K562 (cell line): ENCODE measurements at regions not wholly inside any gene's neighbourhood (a gene's known extent, or its start where the extent isn't known, plus 50 kb on each side); places are given as distances from the start of the nearest gene placed in this dataset.

Source experiments
- ATAC-seq: fragments of 200-7000 bp; cut with Tn5 transposase; 3 replicates; pipeline ENCODE4 v1.9.1; 2020; ENCODE audit warnings: moderate library complexity
- BruUV-seq: library from RNA; stranded (reverse); fragments of 400-500 nt; replicated peaks from 2 replicates; lab custom pipeline; 2021; lab: Mats Ljungman, UMichigan
- CTCF ChIA-PET: fragments of 300-600 bp; formaldehyde crosslinking; extraction: SDS; loops from one replicate; lab custom pipeline; 2021; ENCODE audit warnings: low intra/inter-chr PET ratio; lab: Yijun Ruan, JAX
- POLR2A ChIA-PET: fragments of 300-600, 350-650 bp; sonication (Branson Sonifier 250); formaldehyde crosslinking; extraction: SDS; loops from one replicate; lab custom pipeline; 2021; ENCODE audit warnings: antibody characterized with exemption, inconsistent platforms; lab: Yijun Ruan, JAX
- DNase-seq, 4 experiments: peaks; one replicate each; pipeline versions ENCODE4 v3.0.0 to v3.0.0-alpha.2; 2011 to 2018; ENCODE audit warnings: low spot score in 3 of 4, mixed read lengths in 3 of 4; ENCODE audit errors: extremely low read depth in 1 of 4
- FAIRE-seq: peaks from 2 replicates; lab custom pipeline; 2011; peaks lifted over from hg19 to GRCh38; lab: Jason Lieb, UNC
- H2AFZ ChIP-seq: 2 replicates; pipeline ENCODE4 v1.6.0; 2011; ENCODE audit warnings: low read depth, low read length, control low read depth, inconsistent platforms
- H3K27ac ChIP-seq: fragments of 200-600 bp; 3 replicates; pipeline ENCODE4 v1.8.0; 2011; ENCODE audit warnings: low read depth, mild to moderate bottlenecking, control low read depth, inconsistent platforms, low read length, moderate library complexity, mixed read lengths; ENCODE audit errors: extremely low read depth
- H3K27me3 ChIP-seq, 2 experiments: fragments of 300-600 bp in 1 of 2; 2 replicates in 1 of 2; 3 replicates in 1 of 2; pipeline versions ENCODE4 v1.6.0 to v1.8.0; 2011; ENCODE audit warnings: inconsistent platforms in 2 of 2, low read length in 2 of 2, mild to moderate bottlenecking in 1 of 2, mixed read lengths in 1 of 2, moderate library complexity in 1 of 2; ENCODE audit not compliant: control insufficient read depth in 2 of 2, insufficient read depth in 2 of 2
- H3K36me3 ChIP-seq: fragments of 300-600 bp; 3 replicates; pipeline ENCODE4 v1.8.0; 2011; ENCODE audit warnings: mild to moderate bottlenecking, low read length, inconsistent platforms; ENCODE audit not compliant: control insufficient read depth, insufficient read depth
- H3K4me1 ChIP-seq, 2 experiments: fragments of 200-600 bp in 1 of 2; replicated peaks in 1 of 2; 2 replicates in 1 of 2; 3 replicates in 1 of 2; pipeline versions ENCODE4 v1.5.1 to v1.8.0; 2011; ENCODE audit warnings: inconsistent platforms in 2 of 2, low read length in 2 of 2, mild to moderate bottlenecking in 1 of 2, mixed read lengths in 1 of 2, moderate library complexity in 1 of 2; ENCODE audit not compliant: control insufficient read depth in 2 of 2, insufficient read depth in 2 of 2
- H3K4me2 ChIP-seq: 2 replicates; pipeline ENCODE4 v1.6.1; 2011; ENCODE audit warnings: low read length, control low read depth, inconsistent platforms, mixed read lengths; ENCODE audit not compliant: insufficient read depth
- H3K4me3 ChIP-seq: fragments of 200-600 bp; sonication (generic), shearing (Covaris generic); 2 replicates; pipeline ENCODE4 v1.5.1; 2016; ENCODE audit warnings: control low read depth, inconsistent platforms
- H3K79me2 ChIP-seq: fragments of 200-600 bp; 3 replicates; pipeline ENCODE4 v1.8.0; 2011; ENCODE audit warnings: low read length, inconsistent platforms; ENCODE audit not compliant: control insufficient read depth, insufficient read depth
- H3K9ac ChIP-seq, 2 experiments: 2 replicates each; pipeline versions ENCODE4 v1.6.0 to v1.6.1; 2011; ENCODE audit warnings: low read depth in 2 of 2, low read length in 2 of 2, control low read depth in 1 of 2, inconsistent platforms in 1 of 2, mild to moderate bottlenecking in 1 of 2, mixed read lengths in 1 of 2; ENCODE audit not compliant: insufficient read depth in 1 of 2
- H3K9me1 ChIP-seq: one replicate; pipeline ENCODE4 v1.6.0; 2011; ENCODE audit warnings: inconsistent platforms, mild to moderate bottlenecking, low read length, moderate library complexity; ENCODE audit not compliant: control insufficient read depth, insufficient read depth
- H3K9me3 ChIP-seq: replicated peaks from 2 replicates; pipeline ENCODE4 v1.5.1; 2011; ENCODE audit warnings: low read depth, low read length, inconsistent platforms; ENCODE audit not compliant: control insufficient read depth, insufficient read depth
- H4K20me1 ChIP-seq: replicated peaks from 2 replicates; pipeline ENCODE4 v1.6.1; 2011; ENCODE audit warnings: low read length, inconsistent platforms, mixed read lengths; ENCODE audit not compliant: control insufficient read depth, insufficient read depth
- BCLAF1 ChIP-seq, 2 experiments: fragments of 450-650 bp in 1 of 2; IDR thresholded peaks; 2 replicates each; pipeline ENCODE4 v1.6.1; 2011 to 2017; ENCODE audit warnings: low read depth in 2 of 2, antibody characterized with exemption in 1 of 2, borderline replicate concordance in 1 of 2, low read length in 1 of 2, mild to moderate bottlenecking in 1 of 2, mixed read lengths in 1 of 2; ENCODE audit not compliant: control insufficient read depth in 1 of 2
- CBX1 ChIP-seq: sonication (generic); IDR thresholded peaks from 2 replicates; pipeline ENCODE4 v1.6.1; 2016; ENCODE audit warnings: antibody characterized with exemption, low read depth, mild to moderate bottlenecking
- CCAR2 ChIP-seq: fragments of 200-400 bp; formaldehyde crosslinking; IDR thresholded peaks from 2 replicates; pipeline ENCODE4 v1.6.1; 2017; ENCODE audit warnings: mild to moderate bottlenecking, low read depth, low read length
- ESRRA ChIP-seq: fragments of 450-650 bp; IDR thresholded peaks from 2 replicates; pipeline ENCODE4 v1.6.1; 2014; ENCODE audit warnings: low read depth, mild to moderate bottlenecking, moderate library complexity, borderline replicate concordance
- HNRNPH1 ChIP-seq: fragments of 200-400 bp; formaldehyde crosslinking; optimal IDR thresholded peaks from 2 replicates; pipeline ENCODE3; 2017; ENCODE audit warnings: low read depth, mild to moderate bottlenecking, low read length, moderate library complexity
- HNRNPK ChIP-seq: fragments of 200-400 bp; formaldehyde crosslinking; IDR thresholded peaks from one replicate; pipeline ENCODE4 v1.6.1; 2018; ENCODE audit warnings: mild to moderate bottlenecking, low read depth, low read length; ENCODE audit not compliant: poor library complexity, severe bottlenecking
- KAT8 ChIP-seq: fragments of 450-650 bp; IDR thresholded peaks from 2 replicates; pipeline ENCODE4 v1.6.1; 2016; ENCODE audit warnings: low read depth, mild to moderate bottlenecking
- NONO ChIP-seq, 2 experiments: fragments of 200-400 bp in 1 of 2; fragments of 450-650 bp in 1 of 2; formaldehyde crosslinking in 1 of 2; IDR thresholded peaks; 2 replicates each; pipeline ENCODE4 v1.6.1; 2017; ENCODE audit warnings: low read depth in 2 of 2, mild to moderate bottlenecking in 2 of 2, moderate library complexity in 2 of 2, low read length in 1 of 2
- PREB ChIP-seq: sonication (generic); formaldehyde crosslinking; IDR thresholded peaks from 2 replicates; pipeline ENCODE4 v1.8.1; 2023; ENCODE audit warnings: mild to moderate bottlenecking, missing genetic modification reagents
- TAF7 ChIP-seq: fragments of 450-650 bp; IDR thresholded peaks from 2 replicates; pipeline ENCODE4 v1.6.1; 2016; ENCODE audit warnings: missing genetic modification characterization, missing compliant biosample characterization
- ZFP36 ChIP-seq: fragments of 150-350 bp; IDR thresholded peaks from 2 replicates; pipeline ENCODE4 v1.6.1; 2018; ENCODE audit warnings: low read length, low read depth; ENCODE audit not compliant: partially characterized antibody
- ZNF277 ChIP-seq: fragments of 250-450 bp; sonication (Bioruptor Pico); IDR thresholded peaks from 2 replicates; pipeline ENCODE4 v1.8.0; 2022; ENCODE audit warnings: inconsistent platforms, mild to moderate bottlenecking, moderate library complexity, borderline replicate concordance
- ZNF280B ChIP-seq: fragments of 250-450 bp; sonication (Bioruptor Pico); IDR thresholded peaks from 2 replicates; pipeline ENCODE4 v1.5.1; 2021; ENCODE audit warnings: mild to moderate bottlenecking
- whole genome bisulfite sequencing: fragments of 100-300 bp; shearing (Covaris generic); methylation state at CpG from one replicate; pipeline ENCODE4 v1.1.6; 2016; ENCODE audit warnings: low coverage, mixed read lengths; ENCODE audit not compliant: insufficient coverage; ENCODE audit errors: missing lambda C conversion rate; 5-methylcytosine and 5-hydroxymethylcytosine counted together
- in situ Hi-C: fragments of 300-500 bp; cut with MboI; formaldehyde crosslinking; loops from 4 replicates; pipeline ENCODE4 v1.15.0; 2018; ENCODE audit warnings: inconsistent platforms, mixed read lengths
- intact Hi-C: fragments of 100-400 bp; cut with micrococcal nuclease; formaldehyde crosslinking; loops from 2 replicates; pipeline ENCODE4 v1.14.2; 2022

GRCh38 chr15:77869021-77869895, 208.3 kb downstream of the TBC1D2B start:
- Histone ChIP-seq H3K79me2 (no peaks in the 10 kb centered on the region), H3K4me3 (no peak overlapping the region), H3K9me3 (no peaks in the 10 kb centered on the region), H2AFZ (no peak overlapping the region), H3K27me3 (peaks cover under 1 to 53% of the 10 kb centered on the region in 2 experiments; a peak in 3 of 5 replicates), H3K27ac (no peak overlapping the region), H3K9ac (no peak overlapping the region; a peak in 1 of 4 replicates), H3K4me1 (peaks cover 0 to 21% of the 10 kb centered on the region in 2 experiments; a peak in 2 of 5 replicates), H3K4me2 (no peak overlapping the region), H3K36me3 (no peaks in the 10 kb centered on the region), H4K20me1 (peaks cover 12% of the 10 kb centered on the region), H3K9me1 (no peaks in the 10 kb centered on the region)
- no TSS peak for BruUV-seq
- POLR2A ChIA-PET: interaction anchor here (0.6 kb wide), 1 partner anchor 1677 kb away, joined by 3 read pairs; no protein-coding TSS in a partner anchor
- intact Hi-C loops (no loop called here), in situ Hi-C loops (no loop called here)
- DNase-seq (no peak), ATAC-seq (no peak), FAIRE-seq (no peak)
- no peak for TF ChIP-seq TAF7 (tag)
- TF ChIP-seq KAT8: no peak
- no peak for TF ChIP-seq ZNF277 (CRISPR knock-in tag)
- no peak for TF ChIP-seq ZFP36
- TF ChIP-seq HNRNPK: no peak
- TF ChIP-seq HNRNPH1: no peak
- TF ChIP-seq CBX1: no peak
- TF ChIP-seq NONO (IDR thresholded peaks at IDR 0.05; ENCODE audit: low read depth in 2 of 2, low read length in 1 of 2): no peak
- TF ChIP-seq BCLAF1 (IDR thresholded peaks at IDR 0.05; ENCODE audit: borderline replicate concordance in 1 of 2, control insufficient read depth in 1 of 2, low read depth in 2 of 2, low read length in 1 of 2): no peak
- TF ChIP-seq PREB (CRISPR knock-in tag): no peak
- no peak for TF ChIP-seq CCAR2
- no peak for TF ChIP-seq ESRRA
- TF ChIP-seq ZNF280B (CRISPR knock-in tag): no peak
- CTCF ChIA-PET: interaction anchor here (0.8 kb wide), 1 partner anchor 236 kb away, joined by 3 read pairs; no protein-coding TSS in a partner anchor
- WGBS: 2% methylated on average over 14 of the region's 17 CpGs
